ENCODE measurements at regions not wholly inside any gene's neighbourhood (a gene's known extent, or its start where the extent isn't known, plus 50 kb on each side); places are given as distances from the start of the nearest gene placed in this dataset.

DNA sequence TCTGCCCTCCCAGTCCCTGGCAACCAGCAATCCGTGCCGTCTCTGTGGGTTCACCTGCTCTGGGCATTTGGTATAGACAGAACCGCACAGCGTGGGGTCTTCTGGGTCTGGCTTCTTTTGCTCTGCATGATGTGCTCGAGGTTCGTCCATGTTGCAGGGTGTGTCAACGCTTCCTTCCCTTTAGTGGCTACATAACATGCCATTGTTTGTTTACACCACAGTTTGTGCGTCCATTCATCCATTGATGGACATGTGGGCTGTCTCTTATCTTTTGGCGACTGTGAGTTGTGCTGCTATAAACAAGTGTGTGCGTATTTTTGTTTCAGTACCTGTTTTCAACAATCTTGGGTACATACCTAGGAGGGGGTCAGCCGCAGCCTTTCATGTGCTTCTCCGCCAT, 149.5 kb upstream of the RPS6KA2 start:
- TF ChIP-seq, protein P1, sequence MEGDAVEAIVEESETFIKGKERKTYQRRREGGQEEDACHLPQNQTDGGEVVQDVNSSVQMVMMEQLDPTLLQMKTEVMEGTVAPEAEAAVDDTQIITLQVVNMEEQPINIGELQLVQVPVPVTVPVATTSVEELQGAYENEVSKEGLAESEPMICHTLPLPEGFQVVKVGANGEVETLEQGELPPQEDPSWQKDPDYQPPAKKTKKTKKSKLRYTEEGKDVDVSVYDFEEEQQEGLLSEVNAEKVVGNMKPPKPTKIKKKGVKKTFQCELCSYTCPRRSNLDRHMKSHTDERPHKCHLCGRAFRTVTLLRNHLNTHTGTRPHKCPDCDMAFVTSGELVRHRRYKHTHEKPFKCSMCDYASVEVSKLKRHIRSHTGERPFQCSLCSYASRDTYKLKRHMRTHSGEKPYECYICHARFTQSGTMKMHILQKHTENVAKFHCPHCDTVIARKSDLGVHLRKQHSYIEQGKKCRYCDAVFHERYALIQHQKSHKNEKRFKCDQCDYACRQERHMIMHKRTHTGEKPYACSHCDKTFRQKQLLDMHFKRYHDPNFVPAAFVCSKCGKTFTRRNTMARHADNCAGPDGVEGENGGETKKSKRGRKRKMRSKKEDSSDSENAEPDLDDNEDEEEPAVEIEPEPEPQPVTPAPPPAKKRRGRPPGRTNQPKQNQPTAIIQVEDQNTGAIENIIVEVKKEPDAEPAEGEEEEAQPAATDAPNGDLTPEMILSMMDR (IDR thresholded peaks at IDR 0.05) = no peak
- TF ChIP-seq POLR2A (IDR thresholded peaks at IDR 0.05) = no peak
- no peak for TF ChIP-seq EP300 (IDR thresholded peaks at IDR 0.05)
